ENCODE measurements at regions not wholly inside any gene's neighbourhood (a gene's known extent, or its start where the extent isn't known, plus 50 kb on each side); places are given as distances from the start of the nearest gene placed in this dataset.

- TF ChIP-seq CTCF (conservative IDR thresholded peaks at IDR 0.05; ENCODE audit: control insufficient read depth, insufficient read depth, low read depth, low read length): no peak
- no peak overlapping the region for H3K4me3 ChIP-seq (ENCODE audit: control insufficient read depth, low read depth, low read length)
- no peak for DNase-seq (ENCODE audit: low read depth)
Observed at GRCh38 chr12:18906395-18906794, 168.5 kb downstream of the CAPZA3 start.

- TF ChIP-seq CTCF (conservative IDR thresholded peaks at IDR 0.05; ENCODE audit: control insufficient read depth, insufficient read depth, low read depth, low read length): no peak
- H3K4me3 ChIP-seq (ENCODE audit: control insufficient read depth, low read depth, low read length): no peak overlapping the region
- no peak for DNase-seq (ENCODE audit: low read depth)
Observed at GRCh38 chr12:18907127-18907526, 169.2 kb downstream of the CAPZA3 start.

DNA sequence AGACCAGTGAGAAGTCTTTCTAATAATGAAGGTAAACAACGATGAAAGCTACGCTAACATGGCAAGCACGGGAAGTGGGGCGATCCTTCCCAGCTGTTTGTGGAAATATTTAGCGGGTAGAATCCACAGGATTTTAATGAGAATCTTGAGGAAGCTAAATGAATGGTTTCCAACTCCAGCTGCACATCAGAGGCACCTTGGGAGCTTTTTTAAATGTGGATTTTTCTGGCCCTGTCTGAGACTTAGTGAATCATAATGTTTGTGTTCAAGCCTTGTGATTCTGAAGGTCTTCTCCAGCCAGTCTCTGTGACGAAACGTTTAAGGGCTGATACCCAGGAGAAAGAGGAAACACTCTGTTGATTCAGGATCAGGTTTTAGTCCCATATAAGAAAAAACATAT lies 169.8 kb downstream of the CAPZA3 start:
- DNase-seq (ENCODE audit: low read depth): peak; percentile 46
- TF ChIP-seq CTCF (conservative IDR thresholded peaks at IDR 0.05; ENCODE audit: control insufficient read depth, insufficient read depth, low read depth, low read length): no peak
- H3K4me3 ChIP-seq (ENCODE audit: control insufficient read depth, low read depth, low read length): no peak overlapping the region

GRCh38 chr12:18908191-18908590 lies 170.3 kb downstream of the CAPZA3 start:
- no peak overlapping the region for H3K4me3 ChIP-seq (ENCODE audit: control insufficient read depth, low read depth, low read length)
- no peak for TF ChIP-seq CTCF (conservative IDR thresholded peaks at IDR 0.05; ENCODE audit: control insufficient read depth, insufficient read depth, low read depth, low read length)
- no peak for DNase-seq (ENCODE audit: low read depth)

- no peak for DNase-seq (ENCODE audit: low read depth)
- no peak overlapping the region for H3K4me3 ChIP-seq (ENCODE audit: control insufficient read depth, low read depth, low read length)
- no peak for TF ChIP-seq CTCF (conservative IDR thresholded peaks at IDR 0.05; ENCODE audit: control insufficient read depth, insufficient read depth, low read depth, low read length)
Observed at GRCh38 chr12:18919871-18920511, 182.1 kb downstream of the CAPZA3 start.

GRCh38 chr12:18922851-18923250 lies 184.9 kb downstream of the CAPZA3 start:
- TF ChIP-seq CTCF (conservative IDR thresholded peaks at IDR 0.05; ENCODE audit: control insufficient read depth, insufficient read depth, low read depth, low read length): no peak
- no peak overlapping the region for H3K4me3 ChIP-seq (ENCODE audit: control insufficient read depth, low read depth, low read length)
- no peak for DNase-seq (ENCODE audit: low read depth)

GRCh38 chr12:18923721-18924120 lies 185.8 kb downstream of the CAPZA3 start:
- no peak overlapping the region for H3K4me3 ChIP-seq (ENCODE audit: control insufficient read depth, low read depth, low read length)
- no peak for TF ChIP-seq CTCF (conservative IDR thresholded peaks at IDR 0.05; ENCODE audit: control insufficient read depth, insufficient read depth, low read depth, low read length)
- DNase-seq (ENCODE audit: low read depth): no peak

Measured in fibroblast of mammary gland (primary cell).